ENCODE measurements at regions not wholly inside any gene's neighbourhood (a gene's known extent, or its start where the extent isn't known, plus 50 kb on each side); places are given as distances from the start of the nearest gene placed in this dataset.

- DNase-seq (ENCODE audit: low spot score) (no peak), ATAC-seq (no peak)
Observed at GRCh38 chr18:38951633-38952032, 1386.0 kb upstream of the CELF4 start.

GRCh38 chr18:38948436-38948835, 1382.8 kb upstream of the CELF4 start:
- ATAC-seq (no peak), DNase-seq (ENCODE audit: low spot score) (no peak)

- DNase-seq (ENCODE audit: low spot score) (no peak), ATAC-seq (no peak)
Observed at GRCh38 chr18:38944446-38945024, 1378.9 kb upstream of the CELF4 start.

GRCh38 chr18:38941711-38942561, 1376.3 kb upstream of the CELF4 start:
- DNase-seq (ENCODE audit: low spot score) (no peak), ATAC-seq (no peak)

GRCh38 chr18:38940863-38941531, 1375.4 kb upstream of the CELF4 start:
- DNase-seq (ENCODE audit: low spot score): no peak
- peak; percentile 70 for ATAC-seq

GRCh38 chr18:38940475-38940862, 1374.9 kb upstream of the CELF4 start:
- DNase-seq (ENCODE audit: low spot score) (no peak), ATAC-seq (peak; percentile 25)

GRCh38 chr18:38933910-38934510, 1368.4 kb upstream of the CELF4 start:
- DNase-seq (ENCODE audit: low spot score) (no peak), ATAC-seq (no peak)

GRCh38 chr18:38933322-38933721, 1367.7 kb upstream of the CELF4 start:
- DNase-seq (ENCODE audit: low spot score) (no peak), ATAC-seq (no peak)

- ATAC-seq: no peak
- DNase-seq (ENCODE audit: low spot score): no peak
Observed at GRCh38 chr18:38932752-38933151, 1367.2 kb upstream of the CELF4 start.

GRCh38 chr18:38931754-38932050, 1366.1 kb upstream of the CELF4 start:
- ATAC-seq (no peak), DNase-seq (ENCODE audit: low spot score) (no peak)

- DNase-seq (ENCODE audit: low spot score) (no peak), ATAC-seq (no peak)
Observed at GRCh38 chr18:38930881-38931753, 1365.5 kb upstream of the CELF4 start.

- DNase-seq (ENCODE audit: low spot score) (no peak), ATAC-seq (no peak)
Observed at GRCh38 chr18:38923540-38923939, 1357.9 kb upstream of the CELF4 start.

- ATAC-seq: no peak
Observed at GRCh38 chr18:38923126-38923525, 1357.5 kb upstream of the CELF4 start.

GRCh38 chr18:38909972-38910371, 1344.4 kb upstream of the CELF4 start:
- ATAC-seq (no peak), DNase-seq (ENCODE audit: low spot score) (no peak)

More at GRCh38 chr18:38923126-38923525, 1357.5 kb upstream of the CELF4 start:
- DNase-seq (ENCODE audit: low spot score): no peak

- ATAC-seq (no peak), DNase-seq (ENCODE audit: low spot score) (no peak)
Observed at GRCh38 chr18:38902796-38903195, 1337.2 kb upstream of the CELF4 start.

GRCh38 chr18:38900445-38900844, 1334.8 kb upstream of the CELF4 start:
- DNase-seq (ENCODE audit: low spot score) (no peak), ATAC-seq (no peak)

- DNase-seq (ENCODE audit: low spot score) (no peak), ATAC-seq (no peak)
Observed at GRCh38 chr18:38900031-38900430, 1334.4 kb upstream of the CELF4 start.

GRCh38 chr18:38899252-38899651, 1333.7 kb upstream of the CELF4 start:
- ATAC-seq (no peak), DNase-seq (ENCODE audit: low spot score) (no peak)

GRCh38 chr18:38898167-38898566, 1332.6 kb upstream of the CELF4 start:
- DNase-seq (ENCODE audit: low spot score) (no peak), ATAC-seq (no peak)

- no peak for ATAC-seq
- no peak for DNase-seq (ENCODE audit: low spot score)
Observed at GRCh38 chr18:38895560-38895959, 1330.0 kb upstream of the CELF4 start.

- ATAC-seq (no peak), DNase-seq (ENCODE audit: low spot score) (no peak)
Observed at GRCh38 chr18:38887671-38888020, 1322.0 kb upstream of the CELF4 start.
